HEK293 (cell line): ENCODE measurements at regions not wholly inside any gene's neighbourhood (a gene's known extent, or its start where the extent isn't known, plus 50 kb on each side); places are given as distances from the start of the nearest gene placed in this dataset.

Experiments
- CTCF ChIA-PET: fragments of 350-600 bp; formaldehyde crosslinking; extraction: SDS; loops from one replicate; lab custom pipeline; 2021; ENCODE audit warnings: antibody characterized with exemption; lab: Yijun Ruan, JAX
- POLR2A ChIA-PET: fragments of 300-600 bp; formaldehyde crosslinking; extraction: SDS; loops from one replicate; lab custom pipeline; 2020; ENCODE audit warnings: antibody characterized with exemption, inconsistent platforms; lab: Yijun Ruan, JAX
- H3K27ac ChIP-seq: fragments of 200-500 bp; sonication (Bioruptor generic); 2 replicates; pipeline ENCODE4 v1.5.1; 2014; ENCODE audit warnings: low read depth, low read length, control low read depth, inconsistent platforms; ENCODE audit errors: extremely low read depth
- H3K36me3 ChIP-seq, 2 experiments: fragments of 200-500 bp in 1 of 2; sonication (Bioruptor generic) in 1 of 2; 1 replicate in 1 of 2; 2 replicates in 1 of 2; pipeline ENCODE4 v1.5.1; 2014 to 2017; ENCODE audit warnings: inconsistent platforms in 2 of 2, low read length in 2 of 2; ENCODE audit not compliant: control insufficient read depth in 2 of 2, insufficient read depth in 1 of 2
- H3K4me1 ChIP-seq: fragments of 200-500 bp; sonication (Bioruptor generic); 2 replicates; pipeline ENCODE4 v1.5.1; 2014; ENCODE audit warnings: mild to moderate bottlenecking, low read length, inconsistent platforms; ENCODE audit not compliant: control insufficient read depth, insufficient read depth
- H3K4me3 ChIP-seq: 2 replicates; pipeline ENCODE4 v1.5.1; 2011; ENCODE audit warnings: low read depth, mild to moderate bottlenecking, control low read depth, low read length, moderate library complexity
- H3K9me3 ChIP-seq: fragments of 200-500 bp; sonication (Bioruptor generic); 2 replicates; pipeline ENCODE4 v1.5.1; 2014; ENCODE audit warnings: low read depth, low read length, inconsistent platforms; ENCODE audit not compliant: control insufficient read depth, insufficient read depth
- BCL11A ChIP-seq: fragments of 450-650 bp; formaldehyde crosslinking; IDR thresholded peaks from 2 replicates; pipeline ENCODE4 v1.5.1; 2016; ENCODE audit warnings: low read depth, missing biosample characterization, missing genetic modification characterization
- EGR2 ChIP-seq: fragments of 450-650 bp; formaldehyde crosslinking; IDR thresholded peaks from 2 replicates; pipeline ENCODE4 v1.5.1; 2016; ENCODE audit warnings: low read depth, missing biosample characterization, missing genetic modification characterization
- IKZF3 ChIP-seq: fragments of 450-650 bp; IDR thresholded peaks from 2 replicates; pipeline ENCODE4 v1.5.0; 2018; ENCODE audit warnings: missing biosample characterization, mild to moderate bottlenecking, missing genetic modification characterization, moderate library complexity
- PRDM1 ChIP-seq: fragments of 450-650 bp; formaldehyde crosslinking; IDR thresholded peaks from 2 replicates; pipeline ENCODE4; 2016; ENCODE audit warnings: missing biosample characterization, missing genetic modification characterization
- RBAK ChIP-seq: fragments of 450-650 bp; formaldehyde crosslinking; IDR thresholded peaks from 2 replicates; pipeline ENCODE4 v1.5.1; 2016; ENCODE audit warnings: missing biosample characterization, missing genetic modification characterization
- SP2 ChIP-seq: fragments of 450-650 bp; formaldehyde crosslinking; IDR thresholded peaks from 2 replicates; pipeline ENCODE4 v1.5.1; 2016; ENCODE audit warnings: missing biosample characterization, missing genetic modification characterization
- ZIC2 ChIP-seq: fragments of 450-650 bp; formaldehyde crosslinking; IDR thresholded peaks from 2 replicates; pipeline ENCODE4 v1.5.1; 2016; ENCODE audit warnings: missing biosample characterization, missing genetic modification characterization
- ZNF221 ChIP-seq: fragments of 450-650 bp; formaldehyde crosslinking; IDR thresholded peaks from 2 replicates; pipeline ENCODE4 v1.5.1; 2017; ENCODE audit warnings: missing biosample characterization, missing genetic modification characterization, borderline replicate concordance
- ZNF266 ChIP-seq: fragments of 450-650 bp; formaldehyde crosslinking; IDR thresholded peaks from 2 replicates; pipeline ENCODE4 v1.5.1; 2016; ENCODE audit warnings: missing biosample characterization, missing genetic modification characterization, low read depth
- ZNF433 ChIP-seq: fragments of 450-650 bp; formaldehyde crosslinking; IDR thresholded peaks from 2 replicates; pipeline ENCODE4 v1.5.1; 2016; ENCODE audit warnings: missing biosample characterization, missing genetic modification characterization, low read depth
- ZNF521 ChIP-seq: fragments of 450-650 bp; formaldehyde crosslinking; IDR thresholded peaks from 2 replicates; pipeline ENCODE4 v1.5.1; 2017; ENCODE audit warnings: missing biosample characterization, mild to moderate bottlenecking, missing genetic modification characterization
- ZNF600 ChIP-seq: fragments of 450-650 bp; formaldehyde crosslinking; IDR thresholded peaks from 2 replicates; pipeline ENCODE4 v1.5.1; 2016; ENCODE audit warnings: missing biosample characterization, missing genetic modification characterization
- ZNF621 ChIP-seq: fragments of 450-650 bp; formaldehyde crosslinking; IDR thresholded peaks from 2 replicates; pipeline ENCODE4 v1.5.1; 2017; ENCODE audit warnings: missing biosample characterization, missing genetic modification characterization
- ZNF623 ChIP-seq: fragments of 450-650 bp; formaldehyde crosslinking; IDR thresholded peaks from 2 replicates; pipeline ENCODE4 v1.5.1; 2016; ENCODE audit warnings: missing biosample characterization, missing genetic modification characterization
- ZNF639 ChIP-seq: fragments of 450-650 bp; formaldehyde crosslinking; IDR thresholded peaks from 2 replicates; pipeline ENCODE4 v1.5.1; 2016; ENCODE audit warnings: missing biosample characterization, missing genetic modification characterization
- ZNF707 ChIP-seq: fragments of 450-650 bp; formaldehyde crosslinking; IDR thresholded peaks from 2 replicates; pipeline ENCODE4 v1.5.1; 2016; ENCODE audit warnings: missing biosample characterization, missing genetic modification characterization
- ZNF792 ChIP-seq: fragments of 450-650 bp; formaldehyde crosslinking; IDR thresholded peaks from 2 replicates; pipeline ENCODE4 v1.5.1; 2016; ENCODE audit warnings: missing biosample characterization, missing genetic modification characterization
- ZSCAN30 ChIP-seq: fragments of 450-650 bp; IDR thresholded peaks from 2 replicates; pipeline ENCODE4 v1.5.1; 2018; ENCODE audit warnings: missing biosample characterization, mild to moderate bottlenecking, missing genetic modification characterization, moderate library complexity
- TF ChIP-seq, protein P1 (sequence below): fragments of 450-650 bp; formaldehyde crosslinking; IDR thresholded peaks from 2 replicates; pipeline ENCODE4 v1.5.1; 2016; ENCODE audit warnings: missing biosample characterization, missing genetic modification characterization
- TF ChIP-seq, protein P2 (sequence below): fragments of 450-650 bp; formaldehyde crosslinking; IDR thresholded peaks from 2 replicates; pipeline ENCODE4 v1.5.1; 2016; ENCODE audit warnings: missing biosample characterization, missing genetic modification characterization

GRCh38 chr11:110032259-110032658 lies 60.9 kb upstream of the ZC3H12C start:
- no peak overlapping the region for H3K27ac ChIP-seq
- TF ChIP-seq PRDM1 (tag by site-specific recombination), result no peak
- no peak for TF ChIP-seq RBAK (tag by site-specific recombination)
- TF ChIP-seq ZIC2 (tag by site-specific recombination), result no peak
- H3K4me1 ChIP-seq, result no peaks in the 10 kb centered on the region
- ChIA-PET CTCF (no interaction called here), POLR2A (interaction anchor here (1.2 kb wide), 1 partner anchor 62 kb away, joined by 5 read pairs; no protein-coding TSS in a partner anchor)
- H3K36me3 ChIP-seq, result no peaks in the 10 kb centered on the region
- no peak overlapping the region for H3K4me3 ChIP-seq
- H3K9me3 ChIP-seq, result no peaks in the 10 kb centered on the region

DNA sequence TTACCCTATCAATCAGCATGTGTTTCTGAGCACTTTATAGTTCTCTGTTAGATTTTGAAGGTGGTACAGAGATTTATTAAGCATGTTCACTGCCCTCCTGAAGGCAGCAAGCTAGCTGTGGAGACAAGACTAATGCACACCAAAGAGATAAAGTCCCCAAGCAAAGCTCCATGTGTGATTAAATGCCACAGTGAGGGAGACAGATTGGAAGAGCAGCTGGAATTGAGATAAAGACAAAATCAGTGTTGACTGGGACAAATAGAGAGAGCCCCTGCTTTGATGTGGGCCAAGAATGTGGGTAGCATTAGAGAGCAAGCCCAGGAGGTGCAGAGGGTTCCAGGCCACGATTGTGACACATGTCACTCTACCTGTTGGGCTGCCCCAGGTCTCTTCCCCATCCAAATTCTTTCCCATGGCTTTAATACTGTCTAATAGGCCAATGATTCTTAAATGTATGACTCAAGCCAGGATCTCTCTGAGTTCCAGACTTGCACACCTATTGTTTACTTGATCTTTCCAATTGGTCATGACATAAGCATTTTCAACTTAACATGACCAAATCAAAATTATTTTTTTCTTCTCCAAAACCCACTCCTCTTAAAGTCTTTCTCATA lies 60.1 kb upstream of the ZC3H12C start:
- no peaks in the 10 kb centered on the region for H3K4me1 ChIP-seq
- H3K4me3 ChIP-seq, result no peak overlapping the region
- H3K27ac ChIP-seq, result no peak overlapping the region
- TF ChIP-seq ZNF266 (tag by site-specific recombination) (no peak), IKZF3 (tag by site-specific recombination) (no peak), ZNF221 (tag by site-specific recombination) (no peak), BCL11A (tag by site-specific recombination) (no peak), ZNF623 (tag by site-specific recombination) (no peak), ZNF639 (tag by site-specific recombination) (no peak), ZSCAN30 (tag by site-specific recombination) (no peak)
- TF ChIP-seq, protein P1, sequence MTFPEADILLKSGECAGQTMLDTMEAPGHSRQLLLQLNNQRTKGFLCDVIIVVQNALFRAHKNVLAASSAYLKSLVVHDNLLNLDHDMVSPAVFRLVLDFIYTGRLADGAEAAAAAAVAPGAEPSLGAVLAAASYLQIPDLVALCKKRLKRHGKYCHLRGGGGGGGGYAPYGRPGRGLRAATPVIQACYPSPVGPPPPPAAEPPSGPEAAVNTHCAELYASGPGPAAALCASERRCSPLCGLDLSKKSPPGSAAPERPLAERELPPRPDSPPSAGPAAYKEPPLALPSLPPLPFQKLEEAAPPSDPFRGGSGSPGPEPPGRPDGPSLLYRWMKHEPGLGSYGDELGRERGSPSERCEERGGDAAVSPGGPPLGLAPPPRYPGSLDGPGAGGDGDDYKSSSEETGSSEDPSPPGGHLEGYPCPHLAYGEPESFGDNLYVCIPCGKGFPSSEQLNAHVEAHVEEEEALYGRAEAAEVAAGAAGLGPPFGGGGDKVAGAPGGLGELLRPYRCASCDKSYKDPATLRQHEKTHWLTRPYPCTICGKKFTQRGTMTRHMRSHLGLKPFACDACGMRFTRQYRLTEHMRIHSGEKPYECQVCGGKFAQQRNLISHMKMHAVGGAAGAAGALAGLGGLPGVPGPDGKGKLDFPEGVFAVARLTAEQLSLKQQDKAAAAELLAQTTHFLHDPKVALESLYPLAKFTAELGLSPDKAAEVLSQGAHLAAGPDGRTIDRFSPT (tag by site-specific recombination), result no peak
- TF ChIP-seq, protein P2, sequence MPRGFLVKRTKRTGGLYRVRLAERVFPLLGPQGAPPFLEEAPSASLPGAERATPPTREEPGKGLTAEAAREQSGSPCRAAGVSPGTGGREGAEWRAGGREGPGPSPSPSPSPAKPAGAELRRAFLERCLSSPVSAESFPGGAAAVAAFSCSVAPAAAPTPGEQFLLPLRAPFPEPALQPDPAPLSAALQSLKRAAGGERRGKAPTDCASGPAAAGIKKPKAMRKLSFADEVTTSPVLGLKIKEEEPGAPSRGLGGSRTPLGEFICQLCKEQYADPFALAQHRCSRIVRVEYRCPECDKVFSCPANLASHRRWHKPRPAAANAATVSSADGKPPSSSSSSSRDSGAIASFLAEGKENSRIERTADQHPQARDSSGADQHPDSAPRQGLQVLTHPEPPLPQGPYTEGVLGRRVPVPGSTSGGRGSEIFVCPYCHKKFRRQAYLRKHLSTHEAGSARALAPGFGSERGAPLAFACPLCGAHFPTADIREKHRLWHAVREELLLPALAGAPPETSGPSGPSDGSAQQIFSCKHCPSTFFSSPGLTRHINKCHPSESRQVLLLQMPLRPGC, result no peak
- ChIA-PET CTCF (no interaction called here), POLR2A (no interaction called here)
- H3K36me3 ChIP-seq, result no peaks in the 10 kb centered on the region
- H3K9me3 ChIP-seq, result no peaks in the 10 kb centered on the region

GRCh38 chr11:110034806-110035205 lies 58.4 kb upstream of the ZC3H12C start:
- no peaks in the 10 kb centered on the region for H3K9me3 ChIP-seq
- TF ChIP-seq ZNF621 (tag by site-specific recombination) (no peak), ZNF433 (tag by site-specific recombination) (no peak), IKZF3 (tag by site-specific recombination) (no peak), SP2 (tag by site-specific recombination) (no peak), ZNF600 (tag by site-specific recombination) (no peak), EGR2 (tag by site-specific recombination) (no peak), ZNF521 (no peak), ZNF707 (no peak), ZNF623 (tag by site-specific recombination) (no peak), ZNF792 (tag by site-specific recombination) (no peak)
- H3K36me3 ChIP-seq, result no peaks in the 10 kb centered on the region
- no peak overlapping the region for H3K4me3 ChIP-seq
- no peak overlapping the region for H3K27ac ChIP-seq
- no peaks in the 10 kb centered on the region for H3K4me1 ChIP-seq
- CTCF ChIA-PET, result no interaction called here
- POLR2A ChIA-PET, result no interaction called here
